GM21423 (cell line): ENCODE measurements at regions not wholly inside any gene's neighbourhood (a gene's known extent, or its start where the extent isn't known, plus 50 kb on each side); places are given as distances from the start of the nearest gene placed in this dataset.

Experiments
- ATAC-seq: cut with Tn5 transposase; IDR thresholded peaks from one replicate; pipeline ENCODE4 v1.9.1; 2021; ENCODE audit warnings: mild to moderate bottlenecking, moderate library complexity; ENCODE audit not compliant: unreplicated experiment

- no peak for ATAC-seq
These were observed 118.2 kb downstream of the HSD17B3 start for GRCh38 chr9:96183751-96184150.

DNA sequence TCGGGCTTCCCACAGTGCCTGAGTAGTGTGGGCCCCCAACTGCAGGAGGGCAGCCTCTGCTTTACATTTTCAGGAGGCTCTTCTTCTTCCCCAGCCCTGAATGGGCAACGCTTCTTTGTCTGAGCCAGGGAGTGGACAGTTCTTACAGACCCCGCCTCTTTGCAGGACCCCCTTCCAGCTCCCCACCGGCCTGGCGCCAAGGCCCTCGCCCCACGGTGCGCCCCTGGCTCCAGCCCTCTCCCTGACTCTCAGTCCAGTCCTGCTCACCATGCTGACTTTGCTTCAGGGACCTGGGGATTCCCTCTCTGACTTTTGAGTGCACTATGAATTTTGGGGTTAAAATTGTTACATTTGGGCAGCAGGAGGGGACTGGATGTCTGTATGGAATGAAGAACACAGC, 123.8 kb downstream of the HSD17B3 start:
- ATAC-seq, result no peak

GRCh38 chr9:96177719-96178028, 124.3 kb downstream of the HSD17B3 start:
- ATAC-seq, result no peak

- ATAC-seq, result no peak
These were observed 124.8 kb downstream of the HSD17B3 start for GRCh38 chr9:96177005-96177718.

DNA sequence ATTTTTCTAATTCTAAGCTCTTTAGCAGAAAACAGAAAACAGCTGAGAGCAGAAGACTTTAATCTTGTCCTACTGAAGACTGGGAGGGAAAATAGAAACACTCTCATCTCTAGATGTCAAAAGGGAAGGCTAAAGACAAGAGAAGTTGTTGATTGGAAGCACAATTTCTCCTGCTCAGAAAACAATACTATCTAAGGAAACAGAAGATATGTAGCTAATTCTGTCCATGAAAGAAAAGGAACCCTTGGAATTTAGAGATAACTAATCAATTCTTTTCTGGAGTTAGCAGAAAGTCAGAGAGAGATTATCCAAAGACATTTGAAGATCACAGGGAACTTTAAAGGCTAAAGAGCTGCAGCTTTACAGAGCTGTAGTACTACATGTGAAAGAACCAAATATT, 126.2 kb downstream of the HSD17B3 start:
- no peak for ATAC-seq

DNA sequence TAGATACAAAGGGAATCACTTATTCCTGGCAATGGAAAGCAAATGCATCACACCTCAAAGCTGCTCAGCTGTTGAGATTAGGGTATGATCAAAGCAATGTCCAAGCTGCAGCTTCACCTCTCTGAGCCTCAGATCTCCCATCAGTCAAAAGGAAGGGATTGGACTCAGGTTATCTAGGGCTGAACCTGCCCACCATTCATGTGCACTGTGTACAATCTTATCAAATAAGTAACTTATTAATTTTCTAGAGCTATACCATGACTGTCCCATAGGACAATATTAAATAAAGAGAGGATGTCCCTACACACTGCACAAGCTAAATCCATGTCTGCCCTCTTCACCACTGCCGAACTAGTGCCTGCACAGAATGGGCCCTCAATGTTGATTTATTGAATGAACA, 127.0 kb downstream of the HSD17B3 start:
- ATAC-seq, result no peak

GRCh38 chr9:96174371-96174770, 127.6 kb downstream of the HSD17B3 start:
- ATAC-seq, result no peak

DNA sequence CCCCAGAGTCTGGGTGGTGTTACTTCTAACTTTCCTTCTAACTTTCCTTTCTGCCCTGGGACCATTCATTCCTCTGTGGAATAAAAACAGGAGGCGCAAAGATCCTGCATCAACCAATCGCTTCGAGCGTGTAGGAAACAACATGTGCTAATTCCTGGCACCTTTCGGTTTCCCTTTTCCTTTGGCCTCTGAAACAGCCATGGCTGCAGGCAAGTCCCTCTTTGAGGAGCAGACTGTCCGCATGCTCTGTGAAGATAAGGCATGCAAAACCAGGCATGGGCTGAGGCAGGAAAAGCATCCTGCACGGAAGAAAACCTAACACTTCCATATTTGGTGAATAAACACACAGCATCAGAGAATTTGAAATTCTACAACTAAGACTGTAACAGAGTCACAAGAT, 128.3 kb downstream of the HSD17B3 start:
- ATAC-seq, result no peak

DNA sequence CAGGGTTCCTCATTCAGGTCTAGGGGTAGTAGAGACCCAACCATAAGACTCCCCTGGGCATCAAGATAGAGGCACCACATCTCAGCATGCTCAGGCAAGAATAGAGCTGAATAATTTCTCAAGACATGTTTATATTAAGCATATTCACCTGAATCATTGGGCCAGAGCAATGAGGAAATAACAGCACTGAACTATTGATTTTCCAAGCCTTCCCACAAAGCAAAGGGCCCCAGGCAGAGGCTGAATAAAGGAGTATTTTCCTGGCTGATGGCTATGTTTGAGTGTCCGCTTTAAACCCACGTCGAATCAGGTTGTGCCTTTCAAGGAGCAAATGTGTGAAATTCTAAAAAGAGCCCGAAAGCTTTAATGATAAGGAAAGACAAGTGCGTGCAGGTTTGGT, 129.2 kb downstream of the HSD17B3 start:
- no peak for ATAC-seq

DNA sequence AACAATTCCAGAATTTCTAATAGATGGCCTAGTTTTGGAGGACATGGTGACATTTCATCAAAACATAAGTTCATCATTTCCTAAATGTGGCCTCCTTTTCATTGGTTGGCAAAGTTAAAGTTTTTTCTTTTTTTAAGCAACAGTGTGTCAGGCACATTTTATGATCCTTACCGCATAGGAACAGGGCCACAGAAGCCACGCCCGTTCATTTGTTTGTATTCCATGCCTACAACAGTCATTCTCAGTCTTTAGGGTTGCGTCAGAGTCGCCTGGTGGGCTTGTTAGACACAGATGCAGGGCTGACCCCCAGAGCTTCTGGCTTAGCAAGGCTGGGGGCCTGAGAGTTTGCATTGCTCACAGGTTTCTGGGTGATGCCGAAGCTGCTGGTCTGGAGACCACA, 130.2 kb downstream of the HSD17B3 start:
- no peak for ATAC-seq

GRCh38 chr9:96169901-96170300, 132.1 kb downstream of the HSD17B3 start:
- no peak for ATAC-seq

DNA sequence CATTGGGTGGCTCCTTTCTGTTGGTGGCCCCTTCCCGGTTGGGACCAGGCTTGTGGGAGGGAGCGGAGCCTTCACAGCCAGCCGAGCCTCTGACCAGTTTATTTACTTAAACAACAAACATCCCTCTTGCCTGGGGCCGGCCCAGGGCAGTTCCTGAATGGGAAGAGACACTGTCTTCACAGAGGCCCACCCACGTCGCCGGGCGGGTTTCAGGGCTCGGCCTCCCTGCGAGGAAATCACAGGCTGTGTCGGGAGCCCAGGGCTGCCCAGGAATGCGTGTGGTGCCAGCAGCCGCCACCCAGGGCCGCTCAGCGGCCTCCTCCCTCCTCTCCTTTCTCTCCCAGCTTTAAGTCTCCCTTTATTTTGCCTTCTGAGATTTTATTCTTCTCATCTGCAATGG, 132.5 kb downstream of the HSD17B3 start:
- no peak for ATAC-seq

DNA sequence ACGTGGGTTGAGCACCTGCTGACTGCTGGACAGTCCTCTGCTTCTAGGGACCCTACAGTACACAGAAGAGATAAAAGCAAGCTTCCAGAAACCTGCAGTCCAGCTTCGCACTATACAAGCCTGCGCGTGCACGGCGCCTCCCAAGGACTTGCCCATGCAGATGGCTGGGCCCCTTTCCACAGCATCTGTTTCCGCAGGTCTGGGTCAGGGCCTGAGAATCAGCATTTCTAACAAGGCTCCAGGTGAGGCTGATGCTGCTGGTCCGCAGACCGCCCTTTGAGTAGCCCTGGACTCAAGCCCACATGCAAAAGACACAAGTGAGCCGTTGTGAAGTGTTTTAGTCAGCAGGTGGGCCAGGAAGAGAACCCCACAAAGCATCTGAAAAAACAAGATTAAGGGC, 133.1 kb downstream of the HSD17B3 start:
- no peak for ATAC-seq

DNA sequence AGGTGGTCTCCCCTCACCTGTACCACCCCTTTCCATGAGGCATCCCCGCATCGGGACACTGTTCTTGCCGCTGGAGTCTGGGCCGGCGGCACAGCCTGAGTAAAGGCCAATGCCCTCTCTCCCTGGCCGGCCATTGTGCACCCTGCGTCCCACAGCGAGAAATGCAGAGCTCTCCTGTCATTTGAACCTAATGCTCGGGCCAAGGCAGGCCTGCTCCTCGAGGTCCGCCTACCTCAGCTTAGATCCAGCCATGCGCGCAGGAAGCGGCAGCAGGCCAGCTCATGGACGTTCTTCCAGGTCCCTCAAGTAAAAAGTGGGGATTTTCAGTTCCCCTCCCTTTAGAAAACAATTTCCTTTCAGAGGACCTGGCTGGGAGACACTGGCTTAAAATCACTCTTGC, 135.0 kb downstream of the HSD17B3 start:
- no peak for ATAC-seq

DNA sequence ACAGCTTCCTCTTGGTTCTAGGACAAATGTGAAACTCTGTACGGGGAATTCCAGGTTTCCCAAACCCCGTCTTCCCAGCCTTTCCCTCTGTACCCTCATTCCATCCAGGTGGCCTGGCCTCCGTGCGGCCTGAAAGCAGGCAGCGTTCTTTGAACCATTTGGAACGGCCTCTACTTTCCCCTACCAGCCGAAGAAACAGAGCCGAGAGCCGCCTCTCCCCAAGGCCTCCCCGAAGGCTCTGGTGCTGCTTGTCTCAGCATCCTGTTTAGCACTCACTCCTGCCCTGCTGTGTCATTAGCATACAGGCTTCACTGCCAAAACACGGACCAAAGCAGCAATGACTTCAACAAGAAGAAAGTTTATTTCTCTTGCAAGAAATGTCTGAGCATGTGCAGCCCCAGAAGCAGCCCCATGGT, 137.7 kb downstream of the HSD17B3 start:
- ATAC-seq, result no peak

DNA sequence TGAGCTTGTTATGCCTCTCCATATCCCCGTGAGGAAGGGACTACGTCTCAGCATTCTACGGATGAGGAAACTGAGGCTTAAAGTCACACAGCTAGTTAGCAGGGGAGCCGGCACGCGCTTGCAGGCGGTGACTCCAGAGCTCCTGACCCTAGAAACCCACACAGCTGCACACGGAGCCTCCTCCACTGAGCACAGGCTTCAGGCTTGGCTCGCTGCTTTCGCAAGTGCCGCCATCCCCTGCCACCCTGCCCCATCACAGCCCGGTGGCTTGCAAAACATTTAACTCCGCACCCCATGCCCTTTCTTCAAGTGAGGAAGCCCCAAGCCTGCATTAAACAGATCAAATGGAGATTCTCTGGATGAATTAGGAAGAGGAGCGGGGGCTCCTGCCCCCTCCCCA, 138.3 kb downstream of the HSD17B3 start:
- no peak for ATAC-seq

DNA sequence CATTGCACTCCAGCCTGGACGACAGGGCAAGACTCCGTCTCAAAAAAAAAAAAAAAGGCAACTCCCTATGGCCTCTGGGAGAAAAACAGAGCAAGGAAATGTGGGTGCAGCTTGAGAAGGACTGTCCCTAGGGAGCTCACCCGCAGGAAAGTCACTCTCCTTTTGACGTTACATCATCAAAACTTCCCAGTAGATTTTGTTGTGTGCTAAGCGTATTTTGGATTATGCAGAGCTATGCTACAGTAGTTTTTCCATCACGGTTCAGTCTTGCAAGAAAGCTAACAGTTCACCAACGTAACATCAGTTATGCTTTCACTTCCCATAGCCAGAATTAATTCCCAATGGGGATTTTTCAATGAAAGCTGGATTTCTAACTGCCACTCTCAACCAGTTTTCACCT, 138.8 kb downstream of the HSD17B3 start:
- no peak for ATAC-seq

DNA sequence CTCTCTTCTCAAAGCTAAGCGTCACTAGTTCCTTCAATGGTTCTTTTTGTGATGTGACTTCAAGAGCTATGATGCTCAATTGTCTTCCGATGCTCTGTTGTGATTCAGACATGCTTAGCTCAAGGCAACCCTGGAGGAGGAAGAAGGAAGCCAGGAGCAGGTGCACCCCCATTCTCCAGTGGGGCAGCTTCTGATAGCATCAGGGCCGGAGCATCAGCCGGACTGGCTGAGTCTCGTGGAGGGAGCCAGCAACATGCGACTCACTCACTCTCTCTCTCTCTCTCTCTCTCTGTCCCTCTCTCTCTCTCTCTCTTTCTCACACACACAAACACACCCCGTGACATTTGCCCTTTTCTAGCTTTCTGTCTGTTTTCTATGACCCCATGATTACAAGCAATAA, 140.2 kb downstream of the HSD17B3 start:
- ATAC-seq, result no peak

DNA sequence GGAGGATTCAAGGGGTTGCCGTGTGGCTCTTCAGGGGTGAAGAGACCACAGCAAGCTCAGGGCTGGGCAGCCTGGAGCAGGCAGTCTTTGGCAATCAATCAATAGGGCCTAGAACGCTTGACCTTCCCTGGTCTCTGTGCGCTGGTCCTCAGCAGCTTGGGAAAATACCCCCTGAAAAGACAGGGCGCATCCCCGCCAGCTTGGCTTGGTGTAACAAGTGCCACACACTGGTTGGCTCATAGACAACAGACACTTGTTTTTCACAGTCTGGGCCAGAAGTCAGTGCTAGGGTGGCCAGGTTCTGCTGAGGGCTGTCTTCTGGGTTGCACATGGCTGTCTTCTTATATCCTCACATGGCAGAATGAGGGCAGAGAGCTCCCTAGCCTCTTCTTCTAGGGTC, 141.1 kb downstream of the HSD17B3 start:
- ATAC-seq, result no peak

- ATAC-seq, result no peak
These were observed 141.8 kb downstream of the HSD17B3 start for GRCh38 chr9:96160168-96160567.

DNA sequence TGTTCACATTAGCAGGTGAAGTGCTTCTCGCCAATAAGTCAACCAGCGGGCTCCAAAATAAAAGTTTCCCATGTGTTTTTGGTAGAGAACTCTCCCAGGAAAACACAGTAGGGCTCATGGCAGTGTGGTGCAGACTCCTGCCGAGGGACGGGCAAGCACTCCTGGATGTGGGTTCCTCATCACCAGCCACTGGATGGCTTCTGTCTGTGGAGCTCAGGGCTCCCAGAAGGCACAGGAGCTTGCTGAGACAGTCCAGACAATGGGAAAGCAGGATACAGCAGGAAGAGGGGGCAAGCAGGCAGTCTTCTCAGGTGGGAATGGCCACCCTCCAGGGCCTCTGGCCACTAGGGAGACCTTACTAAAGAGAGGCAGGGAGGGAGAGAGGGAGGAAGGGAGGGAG, 142.4 kb downstream of the HSD17B3 start:
- no peak for ATAC-seq

GRCh38 chr9:96158909-96159575, 142.9 kb downstream of the HSD17B3 start:
- ATAC-seq, result no peak

DNA sequence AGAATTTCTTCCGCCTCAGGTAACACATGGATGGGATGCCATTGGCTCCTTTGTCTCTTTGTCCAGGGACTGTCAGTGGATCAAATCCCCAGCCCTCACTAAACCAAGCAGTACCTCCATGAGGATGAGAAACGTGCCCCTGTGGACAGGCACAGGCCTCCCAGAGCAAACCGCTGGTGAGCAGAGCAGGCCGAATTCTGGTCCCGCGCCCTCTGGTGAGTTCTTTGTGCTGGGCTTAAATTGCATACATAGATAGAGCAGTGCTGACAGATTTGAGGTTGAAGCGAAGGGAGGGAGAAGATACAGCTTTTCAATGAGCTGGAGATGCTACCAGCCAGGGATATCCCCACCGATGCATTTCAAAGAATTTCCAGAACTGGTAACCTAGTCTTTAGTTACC, 143.8 kb downstream of the HSD17B3 start:
- ATAC-seq, result no peak
